Mesendoderm (in vitro differentiated cells): ENCODE measurements at regions not wholly inside any gene's neighbourhood (a gene's known extent, or its start where the extent isn't known, plus 50 kb on each side); places are given as distances from the start of the nearest gene placed in this dataset.

Source experiments
- DNase-seq: peaks from one replicate; pipeline ENCODE4 v3.0.0; 2013
- H2AK5ac ChIP-seq: 2 replicates; pipeline ENCODE4 v1.6.1; 2013; ENCODE audit warnings: low read length, inconsistent platforms
- H2BK120ac ChIP-seq: 2 replicates; pipeline ENCODE4 v1.6.1; 2013; ENCODE audit warnings: low read depth, mild to moderate bottlenecking, low read length, moderate library complexity, mixed read lengths
- H2BK15ac ChIP-seq: replicated peaks from 2 replicates; pipeline ENCODE4 v1.6.1; 2013; ENCODE audit warnings: low read depth, mild to moderate bottlenecking, moderate library complexity
- H2BK5ac ChIP-seq: 2 replicates; pipeline ENCODE4 v1.6.1; 2013; ENCODE audit warnings: low read length, inconsistent platforms
- H3K18ac ChIP-seq: 2 replicates; pipeline ENCODE4 v1.6.1; 2013; ENCODE audit warnings: mild to moderate bottlenecking, low read length, mixed read lengths
- H3K23ac ChIP-seq: one replicate; pipeline ENCODE4 v1.6.1; 2013; ENCODE audit warnings: low read length
- H3K27ac ChIP-seq: 2 replicates; pipeline ENCODE4 v1.5.1; 2013; ENCODE audit warnings: low read depth, mild to moderate bottlenecking, inconsistent platforms, low read length, moderate library complexity
- H3K27me3 ChIP-seq: 2 replicates; pipeline ENCODE4 v1.6.1; 2013; ENCODE audit warnings: low read length, control low read depth, mild to moderate bottlenecking, inconsistent platforms; ENCODE audit not compliant: insufficient read depth, poor library complexity
- H3K36me3 ChIP-seq: 2 replicates; pipeline ENCODE4 v1.6.1; 2013; ENCODE audit warnings: low read length, inconsistent platforms; ENCODE audit not compliant: control insufficient read depth, insufficient read depth
- H3K4ac ChIP-seq: one replicate; pipeline ENCODE4 v1.6.1; 2013; ENCODE audit warnings: low read depth, mild to moderate bottlenecking, low read length, moderate library complexity
- H3K4me1 ChIP-seq: 2 replicates; pipeline ENCODE4 v1.6.1; 2013; ENCODE audit warnings: low read depth, low read length, inconsistent platforms; ENCODE audit not compliant: control insufficient read depth
- H3K4me2 ChIP-seq: 2 replicates; pipeline ENCODE4 v1.6.1; 2013; ENCODE audit warnings: low read length
- H3K4me3 ChIP-seq: 2 replicates; pipeline ENCODE4 v1.5.1; 2013; ENCODE audit warnings: mild to moderate bottlenecking, low read length
- H3K56ac ChIP-seq: one replicate; pipeline ENCODE4 v1.6.1; 2013; ENCODE audit warnings: low read length
- H3K79me1 ChIP-seq: 2 replicates; pipeline ENCODE4 v1.6.1; 2013; ENCODE audit warnings: low read length, inconsistent platforms
- H3K79me2 ChIP-seq: 2 replicates; pipeline ENCODE4 v1.6.1; 2013; ENCODE audit warnings: mild to moderate bottlenecking, low read length; ENCODE audit not compliant: control insufficient read depth, insufficient read depth
- H3K9ac ChIP-seq: 2 replicates; pipeline ENCODE4 v1.6.1; 2013; ENCODE audit warnings: low read length, inconsistent platforms
- H4K5ac ChIP-seq: one replicate; pipeline ENCODE4 v1.6.1; 2013; ENCODE audit warnings: low read length
- H4K8ac ChIP-seq: one replicate; pipeline ENCODE4 v1.6.1; 2013; ENCODE audit warnings: low read depth, mild to moderate bottlenecking, control low read depth, low read length, moderate library complexity
- WGBS: extraction: QIAGEN DNeasy Blood & Tissue Kit; methylation state at CpG from one replicate; pipeline ENCODE4 v1.1.7; 2013; ENCODE audit warnings: low lambda C conversion rate, missing lambda C conversion rate; ENCODE audit not compliant: insufficient coverage; ENCODE audit errors: extremely low coverage; 5-methylcytosine and 5-hydroxymethylcytosine counted together

GRCh38 chr13:46983881-46984280, 87.0 kb upstream of the HTR2A start:
- no CpG with 5 or more reads among the region's 1 CpG for WGBS
- Histone ChIP-seq H3K4me1 (no peaks in the 10 kb centered on the region), H3K18ac (no peak overlapping the region), H3K36me3 (no peaks in the 10 kb centered on the region), H2BK120ac (no peak overlapping the region), H2BK5ac (no peak overlapping the region), H4K8ac (no peak overlapping the region), H3K9ac (no peak overlapping the region), H4K5ac (no peak overlapping the region), H2AK5ac (no peak overlapping the region), H3K4me2 (no peak overlapping the region), H3K79me1 (no peaks in the 10 kb centered on the region), H3K27ac (no peak overlapping the region), H3K23ac (no peak overlapping the region), H3K79me2 (no peaks in the 10 kb centered on the region), H3K56ac (no peak overlapping the region), H3K27me3 (no peaks in the 10 kb centered on the region), H3K4ac (no peak overlapping the region), H3K4me3 (no peak overlapping the region), H2BK15ac (no peak overlapping the region)
- no peak for DNase-seq

GRCh38 chr13:46982856-46983582, 86.2 kb upstream of the HTR2A start:
- Histone ChIP-seq H4K5ac (no peak overlapping the region), H3K4ac (no peak overlapping the region), H3K4me3 (no peak overlapping the region), H3K4me2 (no peak overlapping the region), H2BK120ac (no peak overlapping the region), H2AK5ac (no peak overlapping the region), H3K23ac (no peak overlapping the region), H3K79me1 (no peaks in the 10 kb centered on the region), H3K27me3 (no peaks in the 10 kb centered on the region), H3K36me3 (no peaks in the 10 kb centered on the region), H3K9ac (no peak overlapping the region), H2BK5ac (no peak overlapping the region), H3K56ac (no peak overlapping the region), H3K79me2 (no peaks in the 10 kb centered on the region), H3K27ac (no peak overlapping the region), H3K4me1 (no peaks in the 10 kb centered on the region), H3K18ac (no peak overlapping the region), H2BK15ac (no peak overlapping the region), H4K8ac (no peak overlapping the region)
- no CpG with 5 or more reads among the region's 3 CpGs for WGBS
- no peak for DNase-seq

DNA sequence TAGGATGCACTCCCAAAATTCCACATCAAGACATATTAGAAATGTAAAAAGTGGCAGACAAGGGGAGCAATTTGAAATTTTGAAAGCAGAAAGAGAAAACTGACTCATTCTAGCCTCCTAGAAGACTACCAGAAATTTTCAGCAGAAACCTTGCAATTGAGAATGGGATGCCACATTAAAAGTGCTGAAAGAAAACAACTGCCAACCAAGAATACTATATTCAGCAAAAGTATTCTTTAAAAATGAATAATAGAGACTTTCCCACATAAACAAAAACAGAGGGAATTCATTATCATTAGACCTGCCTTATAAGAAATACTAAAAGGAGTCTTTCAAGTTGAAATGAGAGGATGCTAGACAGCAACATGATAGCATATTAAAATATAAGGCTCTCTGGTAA, 78.3 kb upstream of the HTR2A start:
- no peak overlapping the region for H2AK5ac ChIP-seq
- H3K4me3 ChIP-seq = no peak overlapping the region
- H3K79me2 ChIP-seq = no peaks in the 10 kb centered on the region
- H3K4me2 ChIP-seq = no peak overlapping the region
- no peak overlapping the region for H4K8ac ChIP-seq
- H3K56ac ChIP-seq = no peak overlapping the region
- H2BK15ac ChIP-seq = no peak overlapping the region
- no peak overlapping the region for H3K4ac ChIP-seq
- no peak overlapping the region for H3K27ac ChIP-seq
- no peaks in the 10 kb centered on the region for H3K4me1 ChIP-seq
- no peaks in the 10 kb centered on the region for H3K36me3 ChIP-seq
- no peak overlapping the region for H3K18ac ChIP-seq
- H3K27me3 ChIP-seq = no peaks in the 10 kb centered on the region
- no peak overlapping the region for H3K9ac ChIP-seq
- no peak overlapping the region for H3K23ac ChIP-seq
- no peak overlapping the region for H2BK120ac ChIP-seq
- DNase-seq = no peak
- H4K5ac ChIP-seq = no peak overlapping the region
- no peaks in the 10 kb centered on the region for H3K79me1 ChIP-seq
- no peak overlapping the region for H2BK5ac ChIP-seq

DNA sequence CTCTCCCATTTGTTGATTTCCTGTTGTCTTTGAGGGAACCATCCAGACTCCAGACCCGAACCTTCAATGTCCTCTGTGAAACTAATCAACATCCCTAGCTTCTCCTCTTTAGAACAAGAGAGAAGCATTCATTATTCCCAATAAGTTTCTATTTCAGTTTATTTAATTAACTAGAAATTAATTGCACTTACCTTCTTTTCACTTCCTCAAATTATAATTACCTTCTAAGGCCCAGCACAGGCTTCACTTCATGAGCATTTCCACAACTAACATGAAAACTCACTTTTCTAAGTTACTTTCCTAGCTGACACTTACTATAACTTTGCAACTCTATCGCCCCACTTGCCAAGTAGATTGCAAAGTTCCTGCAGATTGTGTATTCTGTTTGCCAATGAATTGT, 71.6 kb upstream of the HTR2A start:
- no CpG with 5 or more reads among the region's 2 CpGs for WGBS
- no peak overlapping the region for H2AK5ac ChIP-seq
- H3K4me2 ChIP-seq = no peak overlapping the region
- H3K18ac ChIP-seq = no peak overlapping the region
- no peak overlapping the region for H4K5ac ChIP-seq
- H3K56ac ChIP-seq = no peak overlapping the region
- no peak overlapping the region for H3K23ac ChIP-seq
- no peak overlapping the region for H2BK15ac ChIP-seq
- H3K4me3 ChIP-seq = no peak overlapping the region
- no peak overlapping the region for H2BK120ac ChIP-seq
- no peaks in the 10 kb centered on the region for H3K79me1 ChIP-seq
- H2BK5ac ChIP-seq = no peak overlapping the region
- no peaks in the 10 kb centered on the region for H3K36me3 ChIP-seq
- no peak overlapping the region for H4K8ac ChIP-seq
- no peak for DNase-seq
- H3K27ac ChIP-seq = no peak overlapping the region
- H3K4me1 ChIP-seq = no peaks in the 10 kb centered on the region
- no peak overlapping the region for H3K4ac ChIP-seq
- no peak overlapping the region for H3K9ac ChIP-seq
- no peaks in the 10 kb centered on the region for H3K79me2 ChIP-seq
- H3K27me3 ChIP-seq = no peaks in the 10 kb centered on the region

GRCh38 chr13:46964789-46965527, 68.1 kb upstream of the HTR2A start:
- no peak overlapping the region for H3K27ac ChIP-seq
- H2BK5ac ChIP-seq = no peak overlapping the region
- no CpG with 5 or more reads among the region's 2 CpGs for WGBS
- no peaks in the 10 kb centered on the region for H3K27me3 ChIP-seq
- no peak overlapping the region for H4K8ac ChIP-seq
- no peak overlapping the region for H2BK120ac ChIP-seq
- H3K79me2 ChIP-seq = no peaks in the 10 kb centered on the region
- no peak overlapping the region for H3K23ac ChIP-seq
- H2BK15ac ChIP-seq = no peak overlapping the region
- H3K4me2 ChIP-seq = no peak overlapping the region
- DNase-seq = no peak
- no peak overlapping the region for H3K4me3 ChIP-seq
- no peak overlapping the region for H4K5ac ChIP-seq
- H3K18ac ChIP-seq = no peak overlapping the region
- no peak overlapping the region for H3K4ac ChIP-seq
- H3K36me3 ChIP-seq = no peaks in the 10 kb centered on the region
- no peak overlapping the region for H3K9ac ChIP-seq
- H3K79me1 ChIP-seq = no peaks in the 10 kb centered on the region
- H3K56ac ChIP-seq = no peak overlapping the region
- H2AK5ac ChIP-seq = no peak overlapping the region
- H3K4me1 ChIP-seq = no peaks in the 10 kb centered on the region
